OCI-LY3 (cell line): ENCODE measurements at regions not wholly inside any gene's neighbourhood (a gene's known extent, or its start where the extent isn't known, plus 50 kb on each side); places are given as distances from the start of the nearest gene placed in this dataset.

Experiments
- CTCF ChIP-seq: fragments of 200-600, 300-600 bp; sonication (generic); IDR thresholded peaks from 2 replicates; pipeline ENCODE4 v1.5.1; 2014; ENCODE audit warnings: antibody characterized with exemption, low read length, low read depth
- EZH2phosphoT487 ChIP-seq: fragments of 200-600 bp; shearing (Covaris generic); IDR thresholded peaks from 2 replicates; pipeline ENCODE4 v1.6.1; 2018; ENCODE audit warnings: antibody characterized with exemption, mixed run types, low read depth

DNA sequence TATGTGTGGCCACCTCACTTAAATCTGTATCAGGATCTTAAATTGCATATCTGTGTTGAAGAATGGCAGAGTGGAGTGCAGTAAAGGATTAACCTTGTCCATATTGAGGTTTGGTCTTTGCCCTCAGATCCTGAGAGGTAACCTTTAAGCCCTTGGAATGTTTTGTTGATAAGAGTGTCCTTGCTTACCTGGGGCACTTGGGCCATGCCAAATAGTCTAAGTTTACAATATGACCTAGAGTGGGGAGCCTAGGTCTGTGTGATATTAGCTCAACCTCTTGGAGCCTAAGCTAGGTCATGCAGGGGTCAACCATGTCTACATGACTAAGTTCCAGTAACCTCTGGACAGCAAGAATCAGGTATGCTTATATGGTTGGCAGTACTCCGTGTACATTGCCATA lies 792.5 kb downstream of the DIAPH3 start:
- no peak for TF ChIP-seq CTCF
- no peak for TF ChIP-seq EZH2phosphoT487
